ENCODE measurements at regions not wholly inside any gene's neighbourhood (a gene's known extent, or its start where the extent isn't known, plus 50 kb on each side); places are given as distances from the start of the nearest gene placed in this dataset.
"Not testable (repeated sequence)": the region's sequence is repeated elsewhere in the genome, so short reads cannot be mapped to it uniquely, and the experiment has no call there.

DNA sequence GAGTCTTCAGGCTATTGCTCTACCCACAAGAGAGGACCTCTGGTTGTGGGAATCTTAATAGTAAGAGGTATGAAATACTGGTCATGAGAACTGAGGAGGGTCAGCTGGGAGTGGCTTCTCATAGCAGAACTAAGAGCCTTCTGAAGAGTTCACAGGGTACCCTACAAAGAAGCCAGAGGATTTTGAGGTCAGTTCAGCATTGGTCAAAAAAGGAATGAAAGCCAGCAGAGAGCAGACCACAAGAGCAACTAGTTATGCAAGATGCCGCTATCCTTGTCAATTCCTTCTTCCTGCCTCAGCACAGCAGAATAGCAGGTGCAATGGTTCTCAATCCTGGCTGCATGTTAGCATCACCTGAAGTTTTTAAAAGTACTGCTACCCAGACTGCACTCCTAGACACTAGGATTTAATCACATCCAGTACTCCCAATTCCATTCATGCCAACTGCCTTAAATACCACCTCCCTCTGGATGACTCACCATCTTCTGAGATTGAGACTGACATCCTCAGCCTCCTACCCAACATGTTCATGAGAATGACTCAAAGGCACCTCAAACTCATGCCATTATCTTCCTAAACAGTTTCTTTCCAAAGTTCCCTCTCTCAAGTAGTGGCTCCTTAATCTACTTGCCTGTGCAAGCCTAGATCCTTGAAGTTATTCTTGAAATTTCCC is 81.0 kb upstream of the RBMS1 start:
- ChIA-PET POLR2A (ENCODE audit: low non-redundant PET) (no interaction called here), CTCF (no interaction called here)
- DNase-seq (ENCODE audit: low spot score) = peak; percentile 56

DNA sequence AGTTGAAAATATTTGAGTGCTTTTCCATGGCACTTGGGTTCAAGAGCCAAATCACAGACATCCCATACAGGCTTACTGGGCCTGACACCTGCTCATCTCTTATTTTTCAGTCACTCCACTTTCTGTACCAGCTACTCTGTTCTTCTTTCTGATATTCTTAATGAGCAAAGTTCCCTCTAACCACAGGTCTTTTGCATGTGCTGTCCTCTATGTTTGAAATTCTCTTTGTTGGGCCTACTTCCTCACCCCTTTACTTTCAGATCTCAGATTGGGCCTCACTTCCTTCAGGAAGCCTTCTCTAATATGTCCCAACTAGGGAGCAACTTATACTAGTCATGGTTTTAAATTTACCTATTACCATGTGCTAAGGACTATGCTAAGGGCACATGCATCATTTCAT is 81.8 kb upstream of the RBMS1 start:
- no TSS peak for BruUV-seq (replicated peaks)
- DNase-seq (ENCODE audit: low spot score) = no peak
- TF ChIP-seq EZH2 (IDR thresholded peaks at IDR 0.05; ENCODE audit: borderline replicate concordance, low read depth, low read length, poor library complexity, severe bottlenecking) = no peak
- TF ChIP-seq, protein P1, sequence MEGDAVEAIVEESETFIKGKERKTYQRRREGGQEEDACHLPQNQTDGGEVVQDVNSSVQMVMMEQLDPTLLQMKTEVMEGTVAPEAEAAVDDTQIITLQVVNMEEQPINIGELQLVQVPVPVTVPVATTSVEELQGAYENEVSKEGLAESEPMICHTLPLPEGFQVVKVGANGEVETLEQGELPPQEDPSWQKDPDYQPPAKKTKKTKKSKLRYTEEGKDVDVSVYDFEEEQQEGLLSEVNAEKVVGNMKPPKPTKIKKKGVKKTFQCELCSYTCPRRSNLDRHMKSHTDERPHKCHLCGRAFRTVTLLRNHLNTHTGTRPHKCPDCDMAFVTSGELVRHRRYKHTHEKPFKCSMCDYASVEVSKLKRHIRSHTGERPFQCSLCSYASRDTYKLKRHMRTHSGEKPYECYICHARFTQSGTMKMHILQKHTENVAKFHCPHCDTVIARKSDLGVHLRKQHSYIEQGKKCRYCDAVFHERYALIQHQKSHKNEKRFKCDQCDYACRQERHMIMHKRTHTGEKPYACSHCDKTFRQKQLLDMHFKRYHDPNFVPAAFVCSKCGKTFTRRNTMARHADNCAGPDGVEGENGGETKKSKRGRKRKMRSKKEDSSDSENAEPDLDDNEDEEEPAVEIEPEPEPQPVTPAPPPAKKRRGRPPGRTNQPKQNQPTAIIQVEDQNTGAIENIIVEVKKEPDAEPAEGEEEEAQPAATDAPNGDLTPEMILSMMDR (conservative IDR thresholded peaks at IDR 0.05; ENCODE audit: low read depth, low read length) = no peak
- Histone ChIP-seq H3K27ac (ENCODE audit: low read depth, low read length, poor library complexity, severe bottlenecking) (no peak overlapping the region), H3K36me3 (ENCODE audit: insufficient read depth, low read length, poor library complexity, severe bottlenecking) (no peaks in the 10 kb centered on the region), H3K4me1 (ENCODE audit: insufficient read depth, low read length, poor library complexity, severe bottlenecking) (peaks cover 14% of the 10 kb centered on the region), H3K27me3 (replicated peaks; ENCODE audit: insufficient read depth, low read depth, low read length, poor library complexity) (no peaks in the 10 kb centered on the region), H3K4me3 (ENCODE audit: low read depth, low read length, poor library complexity, severe bottlenecking) (no peak overlapping the region), H3K9me3 (ENCODE audit: low read depth, low read length, poor library complexity, severe bottlenecking) (no peaks in the 10 kb centered on the region)
- intact Hi-C loops (cut with micrococcal nuclease; ENCODE audit: unreplicated experiment) = no loop called here
- ChIA-PET POLR2A (ENCODE audit: low non-redundant PET) (no interaction called here), CTCF (no interaction called here)

More for the DNA sequence above, 81.0 kb upstream of the RBMS1 start:
- Histone ChIP-seq H3K36me3 (ENCODE audit: insufficient read depth, low read length, poor library complexity, severe bottlenecking) (no peaks in the 10 kb centered on the region), H3K4me1 (ENCODE audit: insufficient read depth, low read length, poor library complexity, severe bottlenecking) (peaks cover 14% of the 10 kb centered on the region), H3K4me3 (ENCODE audit: low read depth, low read length, poor library complexity, severe bottlenecking) (no peak overlapping the region), H3K27me3 (replicated peaks; ENCODE audit: insufficient read depth, low read depth, low read length, poor library complexity) (no peaks in the 10 kb centered on the region), H3K9me3 (ENCODE audit: low read depth, low read length, poor library complexity, severe bottlenecking) (no peaks in the 10 kb centered on the region), H3K27ac (ENCODE audit: low read depth, low read length, poor library complexity, severe bottlenecking) (no peak overlapping the region)
- no TSS peak for BruUV-seq (replicated peaks)
- intact Hi-C loops (cut with micrococcal nuclease; ENCODE audit: unreplicated experiment) = no loop called here
- TF ChIP-seq, protein P1 (conservative IDR thresholded peaks at IDR 0.05; ENCODE audit: low read depth, low read length) = no peak
- TF ChIP-seq EZH2 (IDR thresholded peaks at IDR 0.05; ENCODE audit: borderline replicate concordance, low read depth, low read length, poor library complexity, severe bottlenecking) = no peak

DNA sequence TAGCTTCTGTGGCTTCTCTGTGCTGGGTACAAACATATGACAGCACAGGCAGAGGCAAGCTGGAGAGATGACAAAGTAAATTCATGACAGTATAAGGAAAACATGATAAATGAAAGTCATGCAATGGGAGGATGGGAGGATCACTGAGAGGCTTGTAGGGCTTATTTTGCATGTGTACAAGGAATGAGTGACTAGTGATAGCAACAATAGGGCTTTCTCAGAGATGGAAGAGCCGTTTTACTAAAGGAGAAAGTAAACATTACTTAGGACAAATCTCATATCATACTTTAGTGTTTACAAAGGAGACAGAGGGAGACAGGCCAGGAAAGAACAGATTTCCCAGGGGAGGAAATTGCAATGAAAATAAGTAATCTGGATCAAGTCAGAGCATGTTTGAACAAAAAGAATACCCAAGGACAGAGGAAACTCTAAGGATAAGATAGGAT is 82.5 kb upstream of the RBMS1 start:
- ChIA-PET POLR2A (ENCODE audit: low non-redundant PET) (no interaction called here), CTCF (no interaction called here)
- Histone ChIP-seq H3K4me3 (ENCODE audit: low read depth, low read length, poor library complexity, severe bottlenecking) (no peak overlapping the region), H3K4me1 (ENCODE audit: insufficient read depth, low read length, poor library complexity, severe bottlenecking) (peaks cover 14% of the 10 kb centered on the region), H3K27me3 (replicated peaks; ENCODE audit: insufficient read depth, low read depth, low read length, poor library complexity) (no peaks in the 10 kb centered on the region), H3K36me3 (ENCODE audit: insufficient read depth, low read length, poor library complexity, severe bottlenecking) (no peaks in the 10 kb centered on the region), H3K9me3 (ENCODE audit: low read depth, low read length, poor library complexity, severe bottlenecking) (no peaks in the 10 kb centered on the region), H3K27ac (ENCODE audit: low read depth, low read length, poor library complexity, severe bottlenecking) (peak overlapping the region; percentile 72)
- intact Hi-C loops (cut with micrococcal nuclease; ENCODE audit: unreplicated experiment) = no loop called here
- TF ChIP-seq, protein P1 (conservative IDR thresholded peaks at IDR 0.05; ENCODE audit: low read depth, low read length) = no peak
- TF ChIP-seq EZH2 (IDR thresholded peaks at IDR 0.05; ENCODE audit: borderline replicate concordance, low read depth, low read length, poor library complexity, severe bottlenecking) = no peak
- peak; percentile 86 for DNase-seq (ENCODE audit: low spot score)
- no TSS peak for BruUV-seq (replicated peaks)

DNA sequence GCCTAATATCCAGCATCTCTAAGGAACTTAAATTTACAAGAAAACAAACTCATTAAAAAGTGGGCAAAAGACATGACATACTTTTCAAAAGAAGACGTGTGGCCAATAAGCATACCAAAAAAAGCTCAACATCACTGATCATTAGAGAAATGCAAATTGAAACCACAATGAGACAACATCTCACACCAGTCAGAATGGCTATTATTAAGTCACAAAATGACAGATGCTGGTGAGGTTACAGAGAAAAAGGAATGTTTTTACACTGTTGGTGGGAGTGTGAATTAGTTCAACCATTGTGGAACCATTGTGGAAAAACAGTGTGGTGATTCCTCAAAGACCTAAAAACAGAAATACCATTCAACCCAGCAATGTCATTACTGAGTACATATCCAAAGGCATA is 83.5 kb upstream of the RBMS1 start:
- H3K9me3 ChIP-seq (ENCODE audit: low read depth, low read length, poor library complexity, severe bottlenecking); BruUV-seq (replicated peaks); H3K4me3 ChIP-seq (ENCODE audit: low read depth, low read length, poor library complexity, severe bottlenecking); intact Hi-C loops (cut with micrococcal nuclease; ENCODE audit: unreplicated experiment); POLR2A ChIA-PET (ENCODE audit: low non-redundant PET); H3K36me3 ChIP-seq (ENCODE audit: insufficient read depth, low read length, poor library complexity, severe bottlenecking); CTCF ChIA-PET; DNase-seq (ENCODE audit: low spot score); H3K27me3 ChIP-seq (replicated peaks; ENCODE audit: insufficient read depth, low read depth, low read length, poor library complexity): not testable (repeated sequence)
- Histone ChIP-seq H3K27ac (ENCODE audit: low read depth, low read length, poor library complexity, severe bottlenecking) (peak overlapping the region; percentile 72), H3K4me1 (ENCODE audit: insufficient read depth, low read length, poor library complexity, severe bottlenecking) (peaks cover 14% of the 10 kb centered on the region)
